HEK293 (cell line): ENCODE measurements at regions not wholly inside any gene's neighbourhood (a gene's known extent, or its start where the extent isn't known, plus 50 kb on each side); places are given as distances from the start of the nearest gene placed in this dataset.

Experiments
- CTCF ChIA-PET: fragments of 350-600 bp; formaldehyde crosslinking; extraction: SDS; loops from one replicate; lab custom pipeline; 2021; ENCODE audit warnings: antibody characterized with exemption; lab: Yijun Ruan, JAX
- POLR2A ChIA-PET: fragments of 300-600 bp; formaldehyde crosslinking; extraction: SDS; loops from one replicate; lab custom pipeline; 2020; ENCODE audit warnings: antibody characterized with exemption, inconsistent platforms; lab: Yijun Ruan, JAX
- H3K27ac ChIP-seq: fragments of 200-500 bp; sonication (Bioruptor generic); 2 replicates; pipeline ENCODE4 v1.5.1; 2014; ENCODE audit warnings: low read depth, low read length, control low read depth, inconsistent platforms; ENCODE audit errors: extremely low read depth
- H3K36me3 ChIP-seq, 2 experiments: fragments of 200-500 bp in 1 of 2; sonication (Bioruptor generic) in 1 of 2; 1 replicate in 1 of 2; 2 replicates in 1 of 2; pipeline ENCODE4 v1.5.1; 2014 to 2017; ENCODE audit warnings: inconsistent platforms in 2 of 2, low read length in 2 of 2; ENCODE audit not compliant: control insufficient read depth in 2 of 2, insufficient read depth in 1 of 2
- H3K4me1 ChIP-seq: fragments of 200-500 bp; sonication (Bioruptor generic); 2 replicates; pipeline ENCODE4 v1.5.1; 2014; ENCODE audit warnings: mild to moderate bottlenecking, low read length, inconsistent platforms; ENCODE audit not compliant: control insufficient read depth, insufficient read depth
- H3K4me3 ChIP-seq: 2 replicates; pipeline ENCODE4 v1.5.1; 2011; ENCODE audit warnings: low read depth, mild to moderate bottlenecking, control low read depth, low read length, moderate library complexity
- H3K9me3 ChIP-seq: fragments of 200-500 bp; sonication (Bioruptor generic); 2 replicates; pipeline ENCODE4 v1.5.1; 2014; ENCODE audit warnings: low read depth, low read length, inconsistent platforms; ENCODE audit not compliant: control insufficient read depth, insufficient read depth
- FEZF1 ChIP-seq: fragments of 450-650 bp; formaldehyde crosslinking; IDR thresholded peaks from 2 replicates; pipeline ENCODE4 v1.5.1; 2016; ENCODE audit warnings: missing biosample characterization, missing genetic modification characterization
- GLI4 ChIP-seq: fragments of 450-650 bp; formaldehyde crosslinking; IDR thresholded peaks from 2 replicates; pipeline ENCODE4 v1.5.1; 2016; ENCODE audit warnings: missing biosample characterization, missing genetic modification characterization
- KLF9 ChIP-seq: fragments of 450-650 bp; formaldehyde crosslinking; IDR thresholded peaks from 2 replicates; pipeline ENCODE4 v1.5.1; 2016; ENCODE audit warnings: missing biosample characterization, missing genetic modification characterization, low read depth
- OVOL3 ChIP-seq: fragments of 450-650 bp; formaldehyde crosslinking; IDR thresholded peaks from 2 replicates; pipeline ENCODE4 v1.5.1; 2016; ENCODE audit warnings: missing biosample characterization, missing genetic modification characterization
- RBAK ChIP-seq: fragments of 450-650 bp; formaldehyde crosslinking; IDR thresholded peaks from 2 replicates; pipeline ENCODE4 v1.5.1; 2016; ENCODE audit warnings: missing biosample characterization, missing genetic modification characterization
- ZFHX2 ChIP-seq: fragments of 450-650 bp; formaldehyde crosslinking; conservative IDR thresholded peaks from 2 replicates; pipeline ENCODE4 v1.5.1; 2016; ENCODE audit warnings: missing biosample characterization, missing genetic modification characterization
- ZFP37 ChIP-seq: fragments of 450-650 bp; formaldehyde crosslinking; IDR thresholded peaks from 2 replicates; pipeline ENCODE4 v1.5.1; 2016; ENCODE audit warnings: missing biosample characterization, missing genetic modification characterization
- ZIC2 ChIP-seq: fragments of 450-650 bp; formaldehyde crosslinking; IDR thresholded peaks from 2 replicates; pipeline ENCODE4 v1.5.1; 2016; ENCODE audit warnings: missing biosample characterization, missing genetic modification characterization
- ZNF146 ChIP-seq: fragments of 450-650 bp; formaldehyde crosslinking; IDR thresholded peaks from 2 replicates; pipeline ENCODE4 v1.5.1; 2016; ENCODE audit warnings: missing biosample characterization, missing genetic modification characterization
- ZNF2 ChIP-seq: fragments of 450-650 bp; formaldehyde crosslinking; IDR thresholded peaks from 2 replicates; pipeline ENCODE4 v1.5.1; 2016; ENCODE audit warnings: missing biosample characterization, missing genetic modification characterization
- ZNF202 ChIP-seq: fragments of 450-650 bp; formaldehyde crosslinking; IDR thresholded peaks from 2 replicates; pipeline ENCODE4 v1.5.1; 2016; ENCODE audit warnings: missing biosample characterization, missing genetic modification characterization, borderline replicate concordance
- ZNF311 ChIP-seq: fragments of 450-650 bp; formaldehyde crosslinking; IDR thresholded peaks from 2 replicates; pipeline ENCODE4 v1.5.1; 2017; ENCODE audit warnings: missing biosample characterization, missing genetic modification characterization, borderline replicate concordance
- ZNF324 ChIP-seq: fragments of 450-650 bp; formaldehyde crosslinking; IDR thresholded peaks from 2 replicates; pipeline ENCODE4 v1.5.1; 2016; ENCODE audit warnings: missing biosample characterization, missing genetic modification characterization
- ZNF341 ChIP-seq: fragments of 450-650 bp; formaldehyde crosslinking; IDR thresholded peaks from 2 replicates; pipeline ENCODE4; 2016; ENCODE audit warnings: low read depth, missing biosample characterization, missing genetic modification characterization
- ZNF391 ChIP-seq: fragments of 450-650 bp; formaldehyde crosslinking; IDR thresholded peaks from 2 replicates; pipeline ENCODE4 v1.5.1; 2016; ENCODE audit warnings: low read depth, missing biosample characterization, missing genetic modification characterization, borderline replicate concordance
- ZNF426 ChIP-seq: fragments of 450-650 bp; formaldehyde crosslinking; IDR thresholded peaks from 2 replicates; pipeline ENCODE4 v1.5.1; 2017; ENCODE audit warnings: missing biosample characterization, missing genetic modification characterization, mild to moderate bottlenecking, inconsistent platforms, moderate library complexity
- ZNF501 ChIP-seq: fragments of 450-650 bp; formaldehyde crosslinking; IDR thresholded peaks from 2 replicates; pipeline ENCODE4 v1.5.1; 2016; ENCODE audit warnings: missing biosample characterization, missing genetic modification characterization
- ZNF521 ChIP-seq: fragments of 450-650 bp; formaldehyde crosslinking; IDR thresholded peaks from 2 replicates; pipeline ENCODE4 v1.5.1; 2017; ENCODE audit warnings: missing biosample characterization, mild to moderate bottlenecking, missing genetic modification characterization
- ZNF544 ChIP-seq: fragments of 450-650 bp; formaldehyde crosslinking; IDR thresholded peaks from 2 replicates; pipeline ENCODE4 v1.5.0; 2017; ENCODE audit warnings: missing biosample characterization, missing genetic modification characterization
- ZNF561 ChIP-seq: fragments of 450-650 bp; IDR thresholded peaks from 2 replicates; pipeline ENCODE4 v1.5.1; 2018; ENCODE audit warnings: missing biosample characterization, missing genetic modification characterization, borderline replicate concordance
- TF ChIP-seq, protein P1 (sequence below): fragments of 450-650 bp; formaldehyde crosslinking; IDR thresholded peaks from 2 replicates; pipeline ENCODE4 v1.5.1; 2016; ENCODE audit warnings: missing biosample characterization, missing genetic modification characterization
- TF ChIP-seq, protein P2 (sequence below): fragments of 450-650 bp; formaldehyde crosslinking; IDR thresholded peaks from 2 replicates; pipeline ENCODE4 v1.5.1; 2016; ENCODE audit warnings: missing biosample characterization, missing genetic modification characterization
- TF ChIP-seq, protein P3 (sequence below): fragments of 450-650 bp; formaldehyde crosslinking; IDR thresholded peaks from 2 replicates; pipeline ENCODE4 v1.5.1; 2017; ENCODE audit warnings: missing biosample characterization, missing genetic modification characterization
- TF ChIP-seq, protein P4 (sequence below): fragments of 450-650 bp; formaldehyde crosslinking; IDR thresholded peaks from 2 replicates; pipeline ENCODE4 v1.5.1; 2016; ENCODE audit warnings: missing biosample characterization, missing genetic modification characterization
- TF ChIP-seq, protein P5 (sequence below): fragments of 450-650 bp; formaldehyde crosslinking; IDR thresholded peaks from 2 replicates; pipeline ENCODE4 v1.5.1; 2017; ENCODE audit warnings: missing biosample characterization, missing genetic modification characterization

DNA sequence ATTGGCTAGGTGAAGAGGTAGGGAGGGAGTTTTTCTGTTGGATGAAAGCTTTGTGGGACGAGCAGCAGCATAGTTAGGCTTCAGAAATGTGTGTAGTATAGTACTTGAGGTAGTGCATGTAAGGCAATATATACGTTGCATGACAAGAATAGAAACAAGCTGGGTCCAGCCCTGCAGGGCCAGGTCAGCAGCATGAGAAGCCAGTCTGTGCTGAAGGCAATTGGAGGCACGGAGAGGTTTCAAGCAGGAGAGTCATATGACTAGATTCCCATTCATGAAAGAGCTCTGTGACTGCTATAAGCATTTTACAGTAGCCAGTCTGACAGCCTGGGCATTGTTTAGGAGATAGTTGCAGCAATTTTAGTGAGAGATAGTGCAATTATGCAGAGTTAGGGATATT lies 84.2 kb upstream of the DSCAM start:
- POLR2A ChIA-PET: no interaction called here
- no peaks in the 10 kb centered on the region for H3K36me3 ChIP-seq
- H3K27ac ChIP-seq: no peak overlapping the region
- CTCF ChIA-PET: interaction anchor here (0.9 kb wide), 1 partner anchor 418 kb away, joined by 3 read pairs; no protein-coding TSS in a partner anchor
- no peak overlapping the region for H3K4me3 ChIP-seq
- H3K9me3 ChIP-seq: no peaks in the 10 kb centered on the region
- TF ChIP-seq, protein P1, sequence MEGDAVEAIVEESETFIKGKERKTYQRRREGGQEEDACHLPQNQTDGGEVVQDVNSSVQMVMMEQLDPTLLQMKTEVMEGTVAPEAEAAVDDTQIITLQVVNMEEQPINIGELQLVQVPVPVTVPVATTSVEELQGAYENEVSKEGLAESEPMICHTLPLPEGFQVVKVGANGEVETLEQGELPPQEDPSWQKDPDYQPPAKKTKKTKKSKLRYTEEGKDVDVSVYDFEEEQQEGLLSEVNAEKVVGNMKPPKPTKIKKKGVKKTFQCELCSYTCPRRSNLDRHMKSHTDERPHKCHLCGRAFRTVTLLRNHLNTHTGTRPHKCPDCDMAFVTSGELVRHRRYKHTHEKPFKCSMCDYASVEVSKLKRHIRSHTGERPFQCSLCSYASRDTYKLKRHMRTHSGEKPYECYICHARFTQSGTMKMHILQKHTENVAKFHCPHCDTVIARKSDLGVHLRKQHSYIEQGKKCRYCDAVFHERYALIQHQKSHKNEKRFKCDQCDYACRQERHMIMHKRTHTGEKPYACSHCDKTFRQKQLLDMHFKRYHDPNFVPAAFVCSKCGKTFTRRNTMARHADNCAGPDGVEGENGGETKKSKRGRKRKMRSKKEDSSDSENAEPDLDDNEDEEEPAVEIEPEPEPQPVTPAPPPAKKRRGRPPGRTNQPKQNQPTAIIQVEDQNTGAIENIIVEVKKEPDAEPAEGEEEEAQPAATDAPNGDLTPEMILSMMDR: no peak
- TF ChIP-seq ZNF2 (tag by site-specific recombination) (no peak), ZFP37 (tag by site-specific recombination) (no peak), ZNF391 (tag by site-specific recombination) (no peak), ZNF544 (tag by site-specific recombination) (no peak), ZFHX2 (tag by site-specific recombination) (no peak), ZNF501 (tag by site-specific recombination) (no peak), ZNF146 (tag by site-specific recombination) (no peak), ZNF521 (tag by site-specific recombination) (no peak), OVOL3 (tag by site-specific recombination) (no peak), FEZF1 (tag by site-specific recombination) (no peak), ZIC2 (tag by site-specific recombination) (no peak), ZNF561 (tag by site-specific recombination) (no peak), ZNF324 (tag by site-specific recombination) (no peak)
- TF ChIP-seq, protein P2, sequence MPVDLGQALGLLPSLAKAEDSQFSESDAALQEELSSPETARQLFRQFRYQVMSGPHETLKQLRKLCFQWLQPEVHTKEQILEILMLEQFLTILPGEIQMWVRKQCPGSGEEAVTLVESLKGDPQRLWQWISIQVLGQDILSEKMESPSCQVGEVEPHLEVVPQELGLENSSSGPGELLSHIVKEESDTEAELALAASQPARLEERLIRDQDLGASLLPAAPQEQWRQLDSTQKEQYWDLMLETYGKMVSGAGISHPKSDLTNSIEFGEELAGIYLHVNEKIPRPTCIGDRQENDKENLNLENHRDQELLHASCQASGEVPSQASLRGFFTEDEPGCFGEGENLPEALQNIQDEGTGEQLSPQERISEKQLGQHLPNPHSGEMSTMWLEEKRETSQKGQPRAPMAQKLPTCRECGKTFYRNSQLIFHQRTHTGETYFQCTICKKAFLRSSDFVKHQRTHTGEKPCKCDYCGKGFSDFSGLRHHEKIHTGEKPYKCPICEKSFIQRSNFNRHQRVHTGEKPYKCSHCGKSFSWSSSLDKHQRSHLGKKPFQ (tag by site-specific recombination): no peak
- TF ChIP-seq, protein P3, sequence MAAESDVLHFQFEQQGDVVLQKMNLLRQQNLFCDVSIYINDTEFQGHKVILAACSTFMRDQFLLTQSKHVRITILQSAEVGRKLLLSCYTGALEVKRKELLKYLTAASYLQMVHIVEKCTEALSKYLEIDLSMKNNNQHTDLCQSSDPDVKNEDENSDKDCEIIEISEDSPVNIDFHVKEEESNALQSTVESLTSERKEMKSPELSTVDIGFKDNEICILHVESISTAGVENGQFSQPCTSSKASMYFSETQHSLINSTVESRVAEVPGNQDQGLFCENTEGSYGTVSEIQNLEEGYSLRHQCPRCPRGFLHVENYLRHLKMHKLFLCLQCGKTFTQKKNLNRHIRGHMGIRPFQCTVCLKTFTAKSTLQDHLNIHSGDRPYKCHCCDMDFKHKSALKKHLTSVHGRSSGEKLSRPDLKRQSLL: no peak
- TF ChIP-seq, protein P4, sequence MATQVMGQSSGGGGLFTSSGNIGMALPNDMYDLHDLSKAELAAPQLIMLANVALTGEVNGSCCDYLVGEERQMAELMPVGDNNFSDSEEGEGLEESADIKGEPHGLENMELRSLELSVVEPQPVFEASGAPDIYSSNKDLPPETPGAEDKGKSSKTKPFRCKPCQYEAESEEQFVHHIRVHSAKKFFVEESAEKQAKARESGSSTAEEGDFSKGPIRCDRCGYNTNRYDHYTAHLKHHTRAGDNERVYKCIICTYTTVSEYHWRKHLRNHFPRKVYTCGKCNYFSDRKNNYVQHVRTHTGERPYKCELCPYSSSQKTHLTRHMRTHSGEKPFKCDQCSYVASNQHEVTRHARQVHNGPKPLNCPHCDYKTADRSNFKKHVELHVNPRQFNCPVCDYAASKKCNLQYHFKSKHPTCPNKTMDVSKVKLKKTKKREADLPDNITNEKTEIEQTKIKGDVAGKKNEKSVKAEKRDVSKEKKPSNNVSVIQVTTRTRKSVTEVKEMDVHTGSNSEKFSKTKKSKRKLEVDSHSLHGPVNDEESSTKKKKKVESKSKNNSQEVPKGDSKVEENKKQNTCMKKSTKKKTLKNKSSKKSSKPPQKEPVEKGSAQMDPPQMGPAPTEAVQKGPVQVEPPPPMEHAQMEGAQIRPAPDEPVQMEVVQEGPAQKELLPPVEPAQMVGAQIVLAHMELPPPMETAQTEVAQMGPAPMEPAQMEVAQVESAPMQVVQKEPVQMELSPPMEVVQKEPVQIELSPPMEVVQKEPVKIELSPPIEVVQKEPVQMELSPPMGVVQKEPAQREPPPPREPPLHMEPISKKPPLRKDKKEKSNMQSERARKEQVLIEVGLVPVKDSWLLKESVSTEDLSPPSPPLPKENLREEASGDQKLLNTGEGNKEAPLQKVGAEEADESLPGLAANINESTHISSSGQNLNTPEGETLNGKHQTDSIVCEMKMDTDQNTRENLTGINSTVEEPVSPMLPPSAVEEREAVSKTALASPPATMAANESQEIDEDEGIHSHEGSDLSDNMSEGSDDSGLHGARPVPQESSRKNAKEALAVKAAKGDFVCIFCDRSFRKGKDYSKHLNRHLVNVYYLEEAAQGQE: no peak
- H3K4me1 ChIP-seq: no peaks in the 10 kb centered on the region

DNA sequence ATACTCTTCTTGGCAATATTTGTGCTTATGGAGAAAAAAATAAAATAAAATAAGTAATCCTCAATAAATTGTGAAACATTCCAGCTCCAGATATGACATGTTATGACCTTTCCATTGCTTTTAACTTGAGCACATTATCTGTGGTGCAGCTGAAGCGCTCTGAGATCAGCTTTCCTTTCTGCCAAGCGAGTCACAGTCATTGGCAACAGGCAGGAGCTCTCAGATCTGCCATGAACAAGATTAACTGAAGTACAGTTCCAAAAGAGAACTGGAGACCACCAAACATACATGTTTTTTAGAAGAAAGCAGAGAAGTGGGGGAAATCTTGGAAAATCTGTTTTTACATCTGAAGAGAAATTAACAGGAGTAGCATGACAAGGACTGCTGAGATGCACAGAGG lies 89.2 kb upstream of the DSCAM start:
- POLR2A ChIA-PET: no interaction called here
- Histone ChIP-seq H3K36me3 (no peaks in the 10 kb centered on the region), H3K4me1 (no peaks in the 10 kb centered on the region), H3K27ac (no peak overlapping the region), H3K4me3 (no peak overlapping the region), H3K9me3 (no peaks in the 10 kb centered on the region)
- CTCF ChIA-PET: interaction anchor here (1.3 kb wide), 1 partner anchor 51 kb away, joined by 3 read pairs; no protein-coding TSS in a partner anchor
- no peak for TF ChIP-seq ZNF202 (tag by site-specific recombination)
- TF ChIP-seq ZNF426: no peak
- no peak for TF ChIP-seq ZNF311 (tag by site-specific recombination)
- no peak for TF ChIP-seq GLI4 (tag by site-specific recombination)
- TF ChIP-seq KLF9 (tag by site-specific recombination): no peak
- TF ChIP-seq, protein P2 (tag by site-specific recombination): no peak
- TF ChIP-seq, protein P5, sequence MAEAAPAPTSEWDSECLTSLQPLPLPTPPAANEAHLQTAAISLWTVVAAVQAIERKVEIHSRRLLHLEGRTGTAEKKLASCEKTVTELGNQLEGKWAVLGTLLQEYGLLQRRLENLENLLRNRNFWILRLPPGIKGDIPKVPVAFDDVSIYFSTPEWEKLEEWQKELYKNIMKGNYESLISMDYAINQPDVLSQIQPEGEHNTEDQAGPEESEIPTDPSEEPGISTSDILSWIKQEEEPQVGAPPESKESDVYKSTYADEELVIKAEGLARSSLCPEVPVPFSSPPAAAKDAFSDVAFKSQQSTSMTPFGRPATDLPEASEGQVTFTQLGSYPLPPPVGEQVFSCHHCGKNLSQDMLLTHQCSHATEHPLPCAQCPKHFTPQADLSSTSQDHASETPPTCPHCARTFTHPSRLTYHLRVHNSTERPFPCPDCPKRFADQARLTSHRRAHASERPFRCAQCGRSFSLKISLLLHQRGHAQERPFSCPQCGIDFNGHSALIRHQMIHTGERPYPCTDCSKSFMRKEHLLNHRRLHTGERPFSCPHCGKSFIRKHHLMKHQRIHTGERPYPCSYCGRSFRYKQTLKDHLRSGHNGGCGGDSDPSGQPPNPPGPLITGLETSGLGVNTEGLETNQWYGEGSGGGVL: no peak
- TF ChIP-seq RBAK (tag by site-specific recombination): no peak
- no peak for TF ChIP-seq ZNF341 (tag by site-specific recombination)
- no peak for TF ChIP-seq ZNF2 (tag by site-specific recombination)
